GM06990 (cell line): ENCODE measurements at regions not wholly inside any gene's neighbourhood (a gene's known extent, or its start where the extent isn't known, plus 50 kb on each side); places are given as distances from the start of the nearest gene placed in this dataset.

Experiments
- DNase-seq: peaks from one replicate; pipeline ENCODE4 v3.0.0-alpha.2; 2011; ENCODE audit not compliant: insufficient read length; ENCODE audit errors: extremely low read depth
- H3K27me3 ChIP-seq: replicated peaks from 2 replicates; pipeline ENCODE4 v1.6.0; 2011; ENCODE audit warnings: low read length; ENCODE audit not compliant: control insufficient read depth, insufficient read depth
- H3K36me3 ChIP-seq: 2 replicates; pipeline ENCODE4 v1.5.1; 2011; ENCODE audit warnings: low read length; ENCODE audit not compliant: control insufficient read depth, insufficient read depth
- H3K4me3 ChIP-seq: replicated peaks from 2 replicates; pipeline ENCODE4 v1.5.1; 2011; ENCODE audit warnings: low read depth, mild to moderate bottlenecking, control low read depth, low read length
- TF ChIP-seq, protein P1 (sequence below): IDR thresholded peaks from 2 replicates; pipeline ENCODE4 v1.5.1; 2011; ENCODE audit warnings: low read length, control low read depth, mild to moderate bottlenecking, inconsistent platforms; ENCODE audit not compliant: insufficient read depth, poor library complexity, severe bottlenecking

DNA sequence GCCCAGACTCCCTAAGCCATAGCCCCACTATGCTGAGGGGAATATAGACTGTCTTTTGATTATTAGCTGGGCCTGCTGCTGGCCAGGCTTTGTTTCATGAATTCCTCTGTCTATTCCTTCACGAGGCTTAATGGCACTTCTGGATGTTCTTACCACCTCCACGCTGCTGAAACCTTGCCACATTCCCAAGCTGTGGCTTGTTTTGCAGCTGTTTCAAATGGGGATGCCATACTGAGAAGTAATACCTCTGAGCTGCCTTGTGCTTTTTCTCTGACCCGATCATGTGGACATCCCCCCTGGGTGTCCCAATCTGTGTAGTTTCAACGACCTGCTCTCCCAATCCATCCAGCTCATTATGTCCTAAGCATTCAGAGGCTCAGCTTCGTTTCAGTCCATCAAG, 114.1 kb downstream of the ICOS start:
- no peaks in the 10 kb centered on the region for H3K27me3 ChIP-seq
- no peak overlapping the region for H3K4me3 ChIP-seq
- DNase-seq, result no peak
- TF ChIP-seq, protein P1, sequence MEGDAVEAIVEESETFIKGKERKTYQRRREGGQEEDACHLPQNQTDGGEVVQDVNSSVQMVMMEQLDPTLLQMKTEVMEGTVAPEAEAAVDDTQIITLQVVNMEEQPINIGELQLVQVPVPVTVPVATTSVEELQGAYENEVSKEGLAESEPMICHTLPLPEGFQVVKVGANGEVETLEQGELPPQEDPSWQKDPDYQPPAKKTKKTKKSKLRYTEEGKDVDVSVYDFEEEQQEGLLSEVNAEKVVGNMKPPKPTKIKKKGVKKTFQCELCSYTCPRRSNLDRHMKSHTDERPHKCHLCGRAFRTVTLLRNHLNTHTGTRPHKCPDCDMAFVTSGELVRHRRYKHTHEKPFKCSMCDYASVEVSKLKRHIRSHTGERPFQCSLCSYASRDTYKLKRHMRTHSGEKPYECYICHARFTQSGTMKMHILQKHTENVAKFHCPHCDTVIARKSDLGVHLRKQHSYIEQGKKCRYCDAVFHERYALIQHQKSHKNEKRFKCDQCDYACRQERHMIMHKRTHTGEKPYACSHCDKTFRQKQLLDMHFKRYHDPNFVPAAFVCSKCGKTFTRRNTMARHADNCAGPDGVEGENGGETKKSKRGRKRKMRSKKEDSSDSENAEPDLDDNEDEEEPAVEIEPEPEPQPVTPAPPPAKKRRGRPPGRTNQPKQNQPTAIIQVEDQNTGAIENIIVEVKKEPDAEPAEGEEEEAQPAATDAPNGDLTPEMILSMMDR, result no peak
- H3K36me3 ChIP-seq, result no peaks in the 10 kb centered on the region

DNA sequence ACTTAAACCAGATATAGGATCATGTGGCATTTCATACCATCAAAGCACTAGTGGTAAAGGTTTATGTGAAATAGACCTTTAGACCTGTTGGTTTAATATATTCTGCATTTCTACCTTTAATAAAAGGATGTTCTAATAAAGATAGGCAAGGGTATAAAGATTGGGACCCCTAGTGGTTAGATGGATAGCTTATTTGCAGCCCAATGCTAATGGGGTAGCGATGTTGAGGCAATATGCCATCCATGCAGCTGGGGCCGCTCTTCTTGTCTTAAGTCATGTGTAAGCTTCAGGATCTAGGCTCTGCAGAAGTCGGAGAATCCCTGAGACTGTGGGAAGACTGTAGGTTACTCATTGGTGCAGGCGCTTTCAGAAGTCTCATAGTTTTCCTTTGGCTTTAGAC, 114.9 kb downstream of the ICOS start:
- H3K36me3 ChIP-seq, result no peaks in the 10 kb centered on the region
- H3K4me3 ChIP-seq, result no peak overlapping the region
- TF ChIP-seq, protein P1, result peak; percentile 52
- H3K27me3 ChIP-seq, result no peaks in the 10 kb centered on the region
- no peak for DNase-seq

- H3K4me3 ChIP-seq, result no peak overlapping the region
- DNase-seq, result no peak
- TF ChIP-seq, protein P1, result no peak
- no peaks in the 10 kb centered on the region for H3K36me3 ChIP-seq
- no peaks in the 10 kb centered on the region for H3K27me3 ChIP-seq
Observed at GRCh38 chr2:204051984-204052556, 115.5 kb downstream of the ICOS start.

DNA sequence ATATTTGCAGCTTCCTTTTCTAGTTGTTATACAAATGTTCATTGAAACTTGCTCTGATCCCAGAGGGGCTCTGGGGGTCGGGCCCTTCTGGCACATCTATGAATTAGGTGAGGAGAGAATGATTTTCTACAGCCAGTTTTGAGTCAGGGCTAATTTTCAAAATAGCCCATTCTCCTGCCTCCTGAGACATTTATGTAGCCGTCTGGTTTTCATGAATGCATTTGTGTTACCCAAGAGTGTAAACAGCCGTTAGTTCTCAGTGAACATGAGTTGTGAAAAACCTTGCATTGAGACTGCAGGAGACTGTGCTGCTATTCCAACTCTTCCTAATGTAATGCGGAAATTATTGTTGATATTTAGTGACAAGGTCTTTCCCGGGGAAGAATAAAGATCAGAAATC, 122.5 kb downstream of the ICOS start:
- no peaks in the 10 kb centered on the region for H3K36me3 ChIP-seq
- no peak for DNase-seq
- TF ChIP-seq, protein P1, result no peak
- no peak overlapping the region for H3K4me3 ChIP-seq
- no peaks in the 10 kb centered on the region for H3K27me3 ChIP-seq

DNA sequence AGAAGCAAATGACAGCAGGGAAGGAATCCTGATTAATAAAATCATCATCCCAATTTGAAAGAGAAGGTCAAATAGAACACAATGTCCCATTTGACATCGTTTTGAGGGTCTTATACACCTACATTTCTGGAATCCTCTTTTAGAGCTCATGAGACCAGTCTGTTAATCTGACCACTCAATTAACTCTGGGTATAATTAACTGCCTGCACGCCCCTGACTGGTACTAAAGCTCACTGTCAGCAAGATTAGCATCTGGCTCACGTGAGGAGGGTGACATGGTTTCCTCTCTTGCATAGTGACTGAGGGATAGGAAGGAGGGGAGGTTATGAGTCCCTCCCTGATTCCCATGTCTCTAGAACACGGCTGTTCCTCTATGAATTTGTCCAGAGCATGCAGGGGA, 124.3 kb downstream of the ICOS start:
- Histone ChIP-seq H3K4me3 (no peak overlapping the region), H3K36me3 (no peaks in the 10 kb centered on the region), H3K27me3 (no peaks in the 10 kb centered on the region)
- TF ChIP-seq, protein P1, result no peak
- DNase-seq, result no peak

GRCh38 chr2:204061241-204061640, 124.7 kb downstream of the ICOS start:
- no peaks in the 10 kb centered on the region for H3K36me3 ChIP-seq
- no peak overlapping the region for H3K4me3 ChIP-seq
- TF ChIP-seq, protein P1, result no peak
- DNase-seq, result no peak
- H3K27me3 ChIP-seq, result no peaks in the 10 kb centered on the region
